UCSD-AML1 (cell line): ENCODE measurements at regions not wholly inside any gene's neighbourhood (a gene's known extent, or its start where the extent isn't known, plus 50 kb on each side); places are given as distances from the start of the nearest gene placed in this dataset.
"Not testable (repeated sequence)": the region's sequence is repeated elsewhere in the genome, so short reads cannot be mapped to it uniquely, and the experiment has no call there.

ENCODE experiments used
- DNase-seq: peaks from one replicate; lab custom pipeline; 2025; ENCODE audit not compliant: unreplicated experiment; lab: John Stamatoyannopoulos, UW

DNA sequence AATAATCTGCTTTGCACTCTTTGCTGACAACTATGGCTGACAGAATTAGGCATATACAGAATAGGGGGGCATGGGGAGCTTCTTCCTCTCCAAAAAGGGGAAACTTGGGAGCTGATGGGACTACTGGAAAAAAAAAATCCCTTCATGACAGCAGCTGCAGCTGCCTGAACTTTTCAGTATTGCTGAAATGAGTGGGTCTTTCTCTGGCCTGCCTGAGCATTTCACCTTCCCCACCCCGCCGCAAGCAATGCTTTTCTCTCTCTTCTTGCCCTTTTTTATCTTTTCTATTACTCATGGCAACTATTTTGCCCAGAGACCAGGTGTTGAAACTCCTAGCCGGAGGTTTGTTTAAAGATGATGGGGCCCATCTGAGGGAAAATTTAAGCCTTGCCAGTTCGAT, 244.9 kb downstream of the SEMA3D start:
- DNase-seq: no peak

- no peak for DNase-seq
Measured at GRCh38 chr7:84941291-84941690, 245.6 kb downstream of the SEMA3D start.

DNA sequence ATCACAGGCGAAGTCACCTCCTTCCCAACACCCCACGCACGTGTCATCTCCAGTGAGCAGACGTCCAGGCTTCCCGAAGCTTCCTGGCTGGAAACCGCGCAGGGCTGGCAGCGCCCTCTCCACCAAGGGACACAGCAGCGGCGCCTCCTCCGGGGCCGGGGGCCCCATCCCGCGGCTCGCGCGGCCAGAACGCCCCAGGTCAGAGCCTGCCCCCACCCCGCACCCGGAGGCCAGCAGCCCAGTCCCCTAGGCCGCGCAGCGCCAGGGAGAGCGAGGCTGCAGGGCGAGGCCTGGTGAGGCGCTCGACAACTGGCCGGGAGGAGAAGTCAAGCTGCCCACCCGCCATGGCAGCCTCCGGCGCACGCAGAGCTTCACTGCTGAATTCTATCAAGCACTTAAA, 247.0 kb downstream of the SEMA3D start:
- no peak for DNase-seq

DNA sequence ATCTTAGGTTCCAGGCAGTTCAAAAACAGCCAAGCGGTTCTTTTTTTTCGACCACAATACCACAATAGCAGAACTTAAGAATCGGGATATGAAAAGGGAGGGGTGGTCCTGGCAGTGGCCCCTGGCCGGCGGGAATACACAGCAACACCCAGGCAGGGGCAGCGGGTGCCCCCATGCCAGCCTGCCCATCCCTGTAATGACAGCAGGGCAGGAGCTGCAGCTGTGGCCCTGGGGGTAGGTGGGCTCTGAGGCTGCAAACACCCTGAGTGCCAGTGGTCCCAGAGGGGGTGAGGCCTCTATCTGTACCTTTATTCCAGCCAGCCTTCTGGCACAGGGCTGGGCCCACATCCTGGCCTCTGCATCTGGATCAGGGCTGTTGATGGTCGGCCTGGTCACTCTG, 247.4 kb downstream of the SEMA3D start:
- no peak for DNase-seq

DNA sequence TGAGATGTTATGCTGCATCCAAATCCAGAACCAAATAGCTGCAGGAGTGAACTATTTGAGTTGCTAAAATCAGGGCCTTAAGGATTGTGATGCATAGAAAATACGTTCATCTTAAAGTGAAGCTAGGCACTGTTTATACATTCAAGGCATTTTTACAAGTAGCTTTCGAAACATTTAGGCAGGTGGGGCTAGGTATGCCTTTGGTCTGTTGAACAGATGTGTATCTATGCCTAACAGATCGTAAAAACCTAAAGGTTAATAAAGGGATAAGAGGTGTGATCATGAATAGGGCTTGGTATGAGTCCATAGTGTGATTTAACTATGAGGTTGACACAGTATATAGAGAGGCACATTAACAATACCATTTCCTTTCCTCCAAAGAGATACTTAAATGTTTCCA, 262.5 kb downstream of the SEMA3D start:
- no peak for DNase-seq

DNA sequence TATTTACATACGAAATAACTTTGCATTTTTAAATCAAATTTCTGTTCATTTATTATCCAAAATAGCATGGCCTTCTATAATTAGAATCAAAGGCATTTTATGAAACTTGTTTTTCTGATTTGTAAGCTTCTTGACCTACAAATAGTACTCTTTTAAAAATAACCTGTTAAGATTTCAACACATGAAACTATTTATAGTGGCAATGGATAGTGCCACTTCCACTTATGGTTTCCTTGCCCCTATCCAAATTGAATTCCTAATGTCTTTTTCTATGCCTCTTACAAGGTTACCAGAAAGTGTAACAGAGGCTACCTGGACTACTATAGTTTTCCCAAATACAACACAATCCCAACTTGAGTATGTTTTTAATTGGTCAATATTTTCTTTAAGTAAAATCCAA, 263.5 kb downstream of the SEMA3D start:
- DNase-seq: no peak

DNA sequence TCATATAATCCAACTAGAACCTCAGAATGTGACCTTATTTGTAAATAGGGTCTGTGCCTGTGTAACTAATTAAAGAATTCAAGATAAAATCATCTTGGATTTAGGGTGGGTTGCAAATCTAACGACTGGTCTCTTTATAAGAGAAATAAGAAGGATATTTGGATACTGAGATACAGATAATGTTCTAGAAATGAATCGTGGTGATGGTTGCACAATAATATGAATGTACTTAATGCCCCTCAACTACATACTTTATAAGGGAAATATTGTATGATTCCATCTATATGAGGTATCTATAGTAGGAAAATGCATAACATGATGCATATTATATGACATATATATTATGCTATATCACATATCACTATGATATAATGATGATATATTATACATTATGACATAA, 265.7 kb downstream of the SEMA3D start:
- no peak for DNase-seq

- DNase-seq: not testable (repeated sequence)
Measured at GRCh38 chr7:84916973-84917372, 269.9 kb downstream of the SEMA3D start.

DNA sequence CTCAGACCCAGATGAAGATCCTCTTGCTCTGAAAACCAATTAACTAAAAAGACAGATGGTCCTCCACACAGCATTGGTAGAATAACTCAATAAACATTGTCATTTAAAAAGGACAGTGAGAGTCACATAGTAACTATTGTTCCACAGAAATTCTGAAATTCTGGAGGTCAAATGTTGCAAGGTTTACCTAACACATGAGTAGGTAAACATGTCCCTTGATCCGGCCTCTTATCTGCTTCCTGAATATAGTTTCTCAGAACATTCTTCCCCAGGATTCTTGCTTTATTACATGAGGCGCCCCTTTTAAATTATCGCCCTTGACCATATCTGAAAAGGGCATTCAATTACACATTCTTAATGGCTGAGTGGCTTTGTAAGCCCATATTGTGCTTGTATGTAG, 270.7 kb downstream of the SEMA3D start:
- no peak for DNase-seq

- DNase-seq: no peak
Measured at GRCh38 chr7:84914598-84914997, 272.3 kb downstream of the SEMA3D start.

DNA sequence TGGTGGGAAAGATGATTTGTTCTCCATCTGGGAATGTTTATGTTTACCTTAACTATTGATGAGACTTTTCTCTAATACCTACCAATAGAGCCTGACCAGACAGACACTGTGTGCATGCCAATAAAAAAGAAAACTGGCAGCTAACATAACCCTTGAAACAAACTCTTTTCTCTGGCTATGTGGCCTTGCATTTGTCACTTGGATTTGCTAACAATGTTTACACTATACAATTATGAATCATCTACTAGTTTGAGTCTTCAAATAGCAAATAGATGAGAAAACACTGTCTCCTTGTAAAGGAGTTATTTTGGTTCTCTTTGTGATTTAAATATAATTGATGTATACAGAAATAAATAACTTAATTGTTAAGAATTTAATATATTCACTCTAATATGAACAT, 273.1 kb downstream of the SEMA3D start:
- no peak for DNase-seq

DNA sequence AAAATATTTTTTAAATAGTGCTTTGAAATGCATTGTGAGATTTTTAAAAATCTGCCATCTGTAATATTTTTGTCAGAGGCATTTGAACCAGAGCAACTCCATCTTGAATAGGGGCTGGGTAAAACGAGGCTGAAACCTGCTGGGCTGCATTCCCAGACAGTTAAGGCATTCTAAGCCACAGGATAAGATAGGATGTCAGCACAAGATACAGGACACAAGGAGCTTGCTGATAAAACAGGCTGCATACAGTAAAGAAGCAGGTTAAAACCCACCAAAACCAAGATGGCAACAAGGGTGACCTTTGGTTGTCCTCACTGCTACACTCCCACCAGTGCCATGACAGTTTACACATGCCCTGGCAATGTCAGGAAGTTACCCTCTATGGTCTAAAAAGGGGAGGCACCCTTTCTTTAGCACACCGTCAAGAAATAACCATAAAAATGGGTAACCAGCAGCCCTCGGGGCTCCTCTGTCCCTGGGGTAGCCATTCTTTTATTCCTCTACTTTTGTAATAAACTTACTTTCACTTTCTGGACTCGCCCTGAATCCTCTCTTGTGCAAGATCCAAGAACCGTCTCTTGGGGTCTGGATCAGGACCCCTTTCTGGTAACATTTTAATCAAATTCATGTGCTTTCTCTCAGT, 273.7 kb downstream of the SEMA3D start:
- DNase-seq: no peak

DNA sequence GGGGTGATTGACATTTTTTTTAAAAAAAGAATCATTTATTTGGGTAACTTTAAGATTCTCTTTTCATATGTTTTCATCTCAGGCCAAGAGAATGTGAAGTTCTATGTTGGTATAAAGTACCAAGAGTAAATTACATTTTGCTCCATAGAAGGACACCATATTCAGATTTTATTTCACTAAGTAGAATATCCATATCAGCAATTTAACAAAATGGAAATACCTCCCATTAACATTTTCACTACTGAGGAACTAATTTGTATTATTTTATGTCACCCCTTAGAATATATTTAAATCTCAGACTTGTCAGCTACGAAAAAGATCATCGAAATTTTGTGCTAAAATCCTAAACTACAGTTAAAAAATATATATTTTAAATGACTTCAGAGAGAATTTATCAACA, 274.3 kb downstream of the SEMA3D start:
- no peak for DNase-seq

GRCh38 chr7:84912018-84912417, 274.8 kb downstream of the SEMA3D start:
- no peak for DNase-seq

GRCh38 chr7:84911077-84911476, 275.8 kb downstream of the SEMA3D start:
- no peak for DNase-seq

DNA sequence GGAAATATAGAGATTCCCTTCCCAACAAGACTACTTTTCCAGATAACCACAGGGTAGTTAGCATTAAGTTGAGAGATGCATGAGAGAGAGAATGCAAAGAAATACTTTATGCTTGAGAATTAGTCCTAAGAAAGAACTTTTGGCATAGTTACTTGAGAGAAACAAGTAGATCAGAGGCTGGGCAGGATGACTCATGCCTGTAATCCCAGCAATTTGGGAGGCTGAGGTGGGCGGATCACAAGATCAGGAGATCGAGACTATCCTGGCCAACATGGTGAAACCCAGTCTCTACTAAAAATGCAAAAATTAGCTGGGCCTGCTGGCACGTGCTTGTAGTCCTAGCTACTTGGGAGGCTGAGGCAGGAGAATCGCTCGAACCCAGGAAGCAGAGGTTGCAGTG, 276.5 kb downstream of the SEMA3D start:
- DNase-seq: not testable (repeated sequence)

DNA sequence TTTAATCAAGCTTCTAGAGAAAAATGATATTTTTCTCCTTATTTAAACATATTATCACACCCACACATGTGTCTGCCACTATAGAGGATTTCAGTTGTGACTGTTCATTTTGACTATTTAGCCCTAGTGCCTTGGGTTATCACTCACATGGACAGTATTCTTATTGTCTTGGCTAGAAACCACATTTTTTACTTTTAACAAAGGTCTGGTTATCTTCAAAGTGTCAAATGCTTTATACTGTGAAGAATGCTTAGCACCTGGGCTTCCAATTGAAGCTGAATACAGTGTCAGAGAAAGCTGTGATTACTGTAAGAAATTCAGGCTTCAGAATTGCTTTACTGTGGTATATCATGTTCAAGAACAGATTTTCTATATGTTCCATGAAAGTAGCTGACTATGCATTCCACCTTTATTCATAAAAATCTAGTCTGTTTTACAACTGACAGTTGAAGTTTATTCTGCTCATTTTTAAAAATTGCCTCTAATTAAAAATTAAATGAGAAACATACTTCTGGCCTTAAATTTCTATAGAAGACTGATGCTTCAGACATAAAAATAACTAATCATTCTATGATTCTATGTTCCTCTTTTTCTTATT, 278.6 kb downstream of the SEMA3D start:
- DNase-seq: no peak

- DNase-seq: no peak
Measured at GRCh38 chr7:84906889-84907288, 280.0 kb downstream of the SEMA3D start.

DNA sequence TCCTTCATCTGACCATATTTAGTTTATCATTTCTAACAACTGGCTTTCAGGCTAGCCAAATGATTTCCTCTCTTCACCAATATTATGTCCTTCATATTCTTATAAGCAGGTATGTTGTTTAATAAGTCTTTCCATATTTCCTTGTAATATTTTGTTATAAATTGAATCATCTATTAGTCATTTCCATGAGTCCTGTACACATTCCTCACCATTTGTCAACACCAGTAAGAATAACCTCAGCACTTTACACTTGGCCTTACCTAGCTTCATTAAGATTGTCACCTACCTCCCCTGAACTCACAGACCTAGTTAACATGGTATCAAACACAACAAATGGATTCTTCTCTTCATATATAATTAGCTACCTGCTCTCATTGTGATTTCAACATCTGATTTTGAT, 282.3 kb downstream of the SEMA3D start:
- DNase-seq: no peak

GRCh38 chr7:84901366-84901765, 285.5 kb downstream of the SEMA3D start:
- no peak for DNase-seq

GRCh38 chr7:84900215-84900614, 286.6 kb downstream of the SEMA3D start:
- no peak for DNase-seq

DNA sequence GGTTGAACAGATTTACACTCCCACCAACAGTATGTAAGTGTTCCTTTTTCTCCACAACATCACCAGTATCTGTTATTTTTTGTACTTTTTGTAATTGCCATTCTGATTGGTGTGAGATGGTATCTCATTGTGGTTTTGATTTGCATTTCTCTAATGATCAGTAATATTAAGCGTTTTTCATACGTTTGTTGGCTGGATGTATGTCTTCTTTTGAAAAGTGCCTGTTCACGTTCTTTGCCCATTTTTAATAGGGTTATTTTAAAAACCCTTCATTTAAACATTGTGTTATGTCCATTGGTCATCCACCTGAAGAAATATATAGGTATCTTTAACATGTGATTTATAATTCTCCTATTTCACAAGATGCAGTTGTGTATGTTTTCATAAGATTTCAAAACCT, 291.3 kb downstream of the SEMA3D start:
- DNase-seq: no peak

DNA sequence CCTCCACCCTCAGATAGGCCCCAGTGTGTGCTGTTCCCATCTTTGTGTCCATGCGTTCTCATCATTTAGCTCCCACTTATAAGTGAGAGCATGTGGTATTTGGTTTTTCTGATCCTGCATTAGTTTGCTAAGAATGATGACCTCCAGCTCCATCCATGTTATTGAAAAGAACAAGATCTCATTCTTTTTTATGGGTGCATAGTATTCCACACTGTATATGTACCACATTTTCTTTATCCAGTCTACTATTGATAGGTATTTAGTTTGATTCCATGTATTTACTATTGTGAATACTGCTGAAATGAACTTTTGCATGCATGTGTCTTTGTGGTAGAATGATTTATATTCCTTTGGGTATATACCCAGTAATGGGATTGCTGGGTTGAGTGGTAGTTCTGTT, 303.3 kb downstream of the SEMA3D start:
- not testable (repeated sequence) for DNase-seq
